Raji (cell line): ENCODE measurements at regions not wholly inside any gene's neighbourhood (a gene's known extent, or its start where the extent isn't known, plus 50 kb on each side); places are given as distances from the start of the nearest gene placed in this dataset.

Experiments used
- POLR2A ChIP-seq: IDR thresholded peaks from 2 replicates; pipeline ENCODE4 v1.6.1; 2011; ENCODE audit warnings: low read depth, low read length, control low read depth; ENCODE audit not compliant: insufficient read depth

DNA sequence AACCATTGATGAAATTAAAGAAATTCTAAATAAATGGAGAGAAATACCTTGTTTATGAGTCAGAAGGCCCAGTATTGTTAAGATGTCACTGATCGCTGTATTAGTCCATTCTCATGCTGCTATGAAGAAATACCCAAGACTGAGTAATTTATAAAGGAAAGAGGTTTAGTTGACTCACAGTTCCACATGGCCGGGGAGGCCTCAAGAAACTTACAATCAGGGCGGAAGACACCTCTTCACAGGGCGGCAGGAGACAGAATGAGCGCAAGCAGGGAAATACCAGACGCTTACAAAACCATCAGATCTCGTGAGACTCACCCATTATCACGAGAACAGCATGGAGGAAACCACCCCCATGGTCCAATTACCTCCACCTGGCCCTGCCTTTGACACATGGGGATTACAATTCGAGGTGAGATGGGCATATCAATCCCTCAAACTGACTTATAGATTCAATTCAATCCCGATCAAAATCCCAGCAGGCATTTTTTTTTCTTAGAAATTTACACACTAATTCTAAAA, 157.2 kb downstream of the ENGASE start:
- no peak for TF ChIP-seq POLR2A

DNA sequence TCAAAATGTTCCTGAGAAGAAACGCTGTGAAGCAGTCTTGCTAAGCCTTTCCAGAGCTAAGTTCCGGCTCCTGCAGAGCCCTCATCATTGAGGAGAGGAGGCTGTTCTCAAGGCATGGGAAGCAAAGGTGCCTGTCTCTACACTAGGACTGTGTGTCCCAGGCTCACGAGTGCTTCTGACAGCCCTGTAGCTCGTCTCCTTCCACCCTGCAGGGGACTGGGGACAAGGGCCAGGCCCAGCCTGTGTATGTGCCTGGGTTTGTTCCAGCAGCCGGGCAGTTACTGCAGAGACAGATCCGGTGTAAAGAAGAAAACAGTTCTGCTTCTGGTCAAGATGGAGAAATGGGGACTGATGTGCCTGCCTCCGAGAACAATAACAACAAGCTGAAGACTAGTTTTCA, 156.0 kb downstream of the ENGASE start:
- no peak for TF ChIP-seq POLR2A

DNA sequence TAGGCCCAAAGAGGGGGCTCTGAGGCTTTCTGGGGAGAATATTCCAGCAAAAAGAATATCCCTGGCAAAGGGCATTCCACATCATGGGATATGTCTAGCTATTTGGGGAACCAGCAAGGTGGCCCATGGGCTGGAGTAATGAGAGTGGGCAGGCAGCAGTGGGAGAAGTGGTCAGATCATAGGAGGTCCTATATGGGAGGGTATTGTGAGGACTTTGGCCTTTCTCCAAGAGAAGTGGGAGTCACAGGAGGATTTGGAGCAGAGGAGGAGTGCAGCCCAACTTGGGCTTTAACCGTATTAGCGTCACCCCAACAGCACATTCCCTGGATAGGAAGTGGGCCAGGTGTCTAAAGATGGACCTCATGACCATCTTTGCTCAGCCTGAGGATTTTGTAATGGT, 151.4 kb downstream of the ENGASE start:
- TF ChIP-seq POLR2A, result no peak

DNA sequence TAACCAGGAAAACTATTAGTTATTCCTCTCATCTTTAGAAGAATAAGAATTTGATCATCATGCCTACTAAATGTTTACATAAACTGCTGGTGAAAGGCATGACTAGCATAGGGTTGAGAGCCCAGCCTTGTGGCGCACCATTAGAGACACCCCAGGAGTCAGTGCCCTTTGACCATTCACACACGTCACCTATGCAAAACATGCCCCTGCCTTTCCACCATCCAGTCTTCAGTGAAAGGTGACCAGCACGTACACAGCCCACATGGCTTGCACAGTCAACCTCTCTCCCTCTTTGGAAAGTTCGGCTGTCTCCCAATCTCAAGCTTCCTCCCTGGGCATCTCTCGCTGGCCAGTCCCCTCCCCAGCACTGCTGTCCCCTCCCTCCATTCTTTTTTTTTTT, 150.3 kb downstream of the ENGASE start:
- TF ChIP-seq POLR2A, result no peak

DNA sequence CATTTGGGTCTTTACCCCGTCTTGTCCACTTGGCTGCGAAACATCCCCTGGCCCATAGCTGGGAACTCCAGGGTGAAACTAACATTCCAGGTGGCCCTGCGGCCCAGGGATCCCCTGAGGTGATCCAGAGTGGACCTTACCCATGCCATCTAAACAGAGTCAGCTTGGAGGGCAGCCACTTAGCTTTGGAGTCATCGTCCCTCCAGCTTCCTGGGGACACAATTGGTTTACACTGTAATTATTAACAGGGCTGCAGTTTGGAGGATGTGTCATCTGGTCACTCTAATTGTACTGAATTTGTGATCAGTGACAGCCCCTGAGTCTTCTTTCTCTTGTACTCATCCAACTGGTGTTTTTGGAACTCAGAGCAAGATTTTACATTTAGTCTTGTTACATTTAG, 149.9 kb downstream of the ENGASE start:
- TF ChIP-seq POLR2A, result no peak

DNA sequence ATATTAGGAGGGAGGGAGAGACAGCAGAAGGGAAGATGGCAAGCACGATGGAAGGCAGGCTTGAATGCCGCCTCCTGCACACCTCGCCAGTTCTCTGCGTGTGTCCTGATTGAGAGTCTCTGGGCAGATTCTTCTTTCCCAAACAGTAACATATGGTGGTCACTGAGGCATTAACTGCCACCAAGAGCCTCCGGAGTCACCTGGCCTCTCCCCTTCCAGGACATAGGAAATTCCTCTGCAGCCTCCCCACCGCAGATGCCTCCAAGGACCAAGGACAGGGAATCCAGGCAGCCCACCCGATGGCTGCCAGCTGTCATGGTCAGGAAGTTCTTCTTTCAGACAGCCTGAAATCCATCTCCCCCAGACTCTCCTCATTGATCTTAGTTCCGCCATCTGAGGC, 149.3 kb downstream of the ENGASE start:
- no peak for TF ChIP-seq POLR2A

DNA sequence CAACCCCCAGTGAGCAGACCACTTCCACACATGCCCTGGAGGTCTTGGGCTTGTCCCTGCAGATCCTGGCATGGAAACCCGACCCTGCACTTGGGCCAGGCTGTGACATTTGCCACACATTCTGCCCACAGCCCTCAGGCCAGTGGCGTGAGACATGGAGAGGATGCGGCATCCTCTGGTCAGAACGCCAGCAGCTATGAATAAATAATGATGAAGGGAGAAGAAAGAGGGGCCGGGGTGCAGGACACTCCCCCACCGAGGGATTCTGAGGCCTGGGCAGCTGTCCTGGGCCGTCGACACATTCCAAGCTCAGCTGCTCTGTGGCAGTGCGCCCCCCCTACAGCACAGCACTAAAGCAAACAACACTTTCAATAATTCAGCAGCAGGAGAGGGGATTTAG, 148.8 kb downstream of the ENGASE start:
- TF ChIP-seq POLR2A, result no peak

DNA sequence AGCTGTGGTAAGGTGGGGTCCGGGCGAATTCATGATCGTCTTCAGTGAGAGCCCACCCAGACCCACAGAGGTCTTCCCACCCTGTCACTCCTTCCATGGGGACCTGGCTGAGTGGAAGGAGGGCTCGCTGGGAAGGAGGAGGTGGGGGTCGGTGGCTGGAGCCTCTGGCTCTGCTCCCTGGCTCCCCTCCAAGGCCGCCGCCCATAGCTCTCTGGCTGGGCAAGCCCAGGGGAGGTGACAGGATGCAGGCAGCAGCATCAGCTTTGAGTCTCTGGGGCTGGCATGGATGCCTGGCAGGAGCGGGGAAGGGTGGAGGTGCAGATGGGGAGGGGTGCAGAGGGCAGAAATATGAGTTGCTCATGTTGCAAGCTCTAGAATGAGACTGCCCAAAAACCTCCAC, 147.0 kb downstream of the ENGASE start:
- no peak for TF ChIP-seq POLR2A

DNA sequence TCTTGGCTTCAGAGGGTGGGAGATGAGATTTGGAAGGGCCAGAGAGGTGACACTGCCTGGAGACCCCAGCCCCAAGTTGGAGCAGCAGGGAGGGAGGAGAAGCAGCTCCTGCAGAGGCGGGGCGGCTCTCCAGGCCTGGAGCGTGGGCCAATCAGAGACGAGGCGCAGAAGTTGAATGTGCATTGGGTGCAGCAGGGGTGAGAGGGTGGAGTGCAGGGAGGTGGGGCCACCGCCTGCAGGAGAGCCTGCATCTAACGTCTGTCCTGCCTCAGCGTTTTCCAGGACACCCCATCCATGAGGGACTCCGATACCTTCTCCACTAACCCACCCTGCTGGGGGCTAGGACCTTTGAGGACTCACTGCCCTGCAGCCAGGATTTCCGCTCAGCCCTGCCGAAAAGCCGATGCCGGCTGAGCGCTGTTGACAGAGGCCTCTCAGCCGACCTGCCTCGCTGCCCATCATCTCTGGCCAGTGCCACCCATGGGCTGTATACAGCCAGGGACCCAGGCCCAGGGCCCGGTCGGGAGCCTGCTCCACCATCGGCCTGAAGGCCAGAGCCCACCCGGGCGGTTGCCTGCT, 146.2 kb downstream of the ENGASE start:
- no peak for TF ChIP-seq POLR2A

DNA sequence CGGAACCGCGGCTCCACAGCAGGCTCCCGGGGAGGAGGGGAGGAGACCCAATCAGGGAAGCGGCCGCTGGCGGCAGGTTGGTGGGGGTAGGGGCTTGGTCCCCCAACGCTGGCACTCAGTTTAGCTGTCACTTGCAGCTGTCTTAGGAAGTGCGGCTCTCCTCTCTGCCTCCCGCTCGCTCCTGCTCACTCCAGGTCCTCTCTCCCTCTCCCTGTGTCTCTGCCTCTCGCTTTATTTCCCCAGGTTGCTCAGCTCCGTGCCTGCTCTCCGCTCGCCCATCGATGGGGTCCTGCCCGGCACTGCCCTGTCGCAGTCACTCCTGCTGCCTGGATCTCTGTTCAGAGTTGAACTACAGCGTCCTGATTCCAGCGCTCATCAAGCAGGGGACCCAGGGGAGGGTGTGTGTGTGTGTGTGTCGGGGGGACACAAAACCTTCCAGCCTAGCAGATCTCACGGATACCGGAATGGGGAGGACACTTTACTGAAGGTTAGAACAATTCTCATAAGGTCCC, 145.6 kb downstream of the ENGASE start:
- no peak for TF ChIP-seq POLR2A

DNA sequence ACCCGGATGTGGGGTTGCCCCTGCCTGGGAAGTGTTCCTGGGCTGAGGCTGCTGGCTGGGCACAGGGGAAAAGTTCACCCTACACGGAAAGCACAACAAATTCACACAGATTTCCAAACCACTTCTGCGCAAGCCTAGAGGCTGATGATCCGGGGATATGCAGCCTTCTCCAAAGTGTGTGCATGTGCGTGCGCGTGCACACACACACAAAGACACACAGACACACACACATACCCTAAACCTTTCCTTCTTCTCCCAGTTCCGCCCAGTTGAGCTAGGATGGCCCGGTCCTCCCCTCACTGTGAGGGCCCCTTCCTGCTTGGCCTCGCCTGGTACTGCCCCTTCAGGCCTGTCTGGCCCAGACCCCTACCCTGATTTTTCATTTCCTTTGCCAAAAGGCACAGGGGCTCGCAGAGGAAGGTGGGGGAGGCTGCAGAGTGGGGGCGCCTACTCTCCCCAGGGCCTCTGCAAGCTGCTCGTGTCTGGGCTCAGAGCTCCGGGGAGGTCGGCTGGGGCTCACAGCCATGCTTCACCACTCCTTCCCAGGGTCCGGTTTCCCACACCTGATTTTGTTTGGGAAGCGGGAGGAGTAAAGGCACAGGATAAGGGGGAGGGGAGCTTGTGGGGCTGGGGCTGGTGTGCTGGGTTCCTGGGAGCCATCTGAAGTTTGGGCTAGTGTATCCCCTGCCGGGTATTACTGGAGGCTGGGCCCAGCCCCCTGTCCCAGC, 144.7 kb downstream of the ENGASE start:
- no peak for TF ChIP-seq POLR2A

DNA sequence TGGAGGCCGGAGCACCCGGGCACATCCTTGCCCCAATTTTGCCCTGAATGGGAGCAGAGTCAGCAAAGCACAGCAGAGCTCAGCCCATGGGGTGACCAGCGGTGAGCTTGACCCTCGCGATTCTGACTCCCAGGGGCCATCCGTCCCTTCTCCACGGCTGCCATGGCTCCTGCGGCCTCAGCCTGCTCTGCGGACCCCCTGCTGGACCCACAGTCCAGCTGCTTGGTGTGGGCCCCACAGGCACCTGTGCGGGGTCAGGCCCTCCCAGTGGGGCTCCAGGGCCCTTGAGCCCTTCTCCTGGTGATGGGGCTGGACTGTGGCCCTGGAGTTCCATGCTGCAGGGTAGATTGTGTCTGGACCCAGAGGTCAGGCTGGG, 144.2 kb downstream of the ENGASE start:
- no peak for TF ChIP-seq POLR2A

DNA sequence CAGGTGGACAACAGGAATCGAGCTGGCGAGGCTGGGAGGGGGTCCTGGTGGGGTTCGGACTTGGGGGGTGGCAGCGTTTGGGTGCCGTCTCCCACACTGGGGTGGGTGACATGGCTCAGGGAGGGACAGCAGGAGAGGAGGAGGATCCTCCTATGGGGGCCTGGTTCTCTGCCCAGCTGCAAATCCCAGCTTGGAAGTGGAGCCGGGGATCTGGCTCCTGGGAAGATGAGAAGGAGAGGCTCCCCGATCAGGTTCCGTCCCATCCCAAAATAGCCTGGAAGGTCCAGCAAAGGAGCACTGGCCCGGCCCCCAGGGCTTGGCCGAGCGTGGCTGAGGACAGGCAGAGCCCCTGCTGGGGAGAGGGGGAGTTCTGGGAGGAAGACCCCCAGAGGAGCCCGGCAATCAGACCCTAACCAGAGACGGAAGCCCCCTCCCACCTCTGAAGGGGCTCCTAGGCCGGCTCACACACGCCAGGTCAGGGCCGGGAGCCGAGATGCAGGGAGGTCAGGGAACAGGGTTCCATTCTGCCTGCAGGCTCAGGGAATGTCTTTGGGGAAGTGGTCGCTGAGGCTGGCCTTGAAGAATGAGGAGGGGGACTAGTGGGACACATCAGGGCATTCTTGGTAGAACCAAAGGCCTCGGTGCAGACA, 143.7 kb downstream of the ENGASE start:
- no peak for TF ChIP-seq POLR2A

DNA sequence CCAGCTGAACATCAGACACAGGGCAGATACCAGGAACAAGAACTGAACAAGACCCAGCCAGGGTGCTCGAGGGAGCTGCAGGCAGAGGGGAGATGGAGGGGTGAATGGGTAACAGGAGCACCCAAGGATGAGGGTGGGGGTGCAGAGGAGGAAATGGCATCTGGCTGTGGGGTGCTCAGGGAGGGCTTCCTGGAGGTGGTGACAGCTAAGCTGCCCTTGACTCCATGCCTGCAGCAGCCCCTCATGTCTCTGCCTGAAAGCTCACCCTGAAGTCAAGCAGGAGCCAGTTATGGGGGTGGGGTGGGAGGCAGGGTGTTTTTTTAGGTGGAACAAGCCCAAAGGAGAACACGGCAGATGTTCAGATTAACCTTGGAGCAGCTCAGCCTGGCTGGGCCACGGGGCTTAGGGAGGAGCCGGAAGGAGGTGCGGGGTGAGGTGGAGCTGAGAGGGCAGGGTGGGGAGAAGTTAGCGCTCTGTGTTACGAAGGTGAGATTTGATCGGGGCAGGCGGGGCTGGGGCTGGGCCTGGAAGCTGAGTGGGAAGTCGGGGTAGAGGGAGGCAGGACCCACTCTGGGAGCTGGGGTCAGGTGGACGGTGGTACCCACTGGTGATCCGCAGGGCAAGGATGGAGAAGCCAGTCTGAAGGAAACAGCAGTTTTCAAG, 143.0 kb downstream of the ENGASE start:
- no peak for TF ChIP-seq POLR2A

DNA sequence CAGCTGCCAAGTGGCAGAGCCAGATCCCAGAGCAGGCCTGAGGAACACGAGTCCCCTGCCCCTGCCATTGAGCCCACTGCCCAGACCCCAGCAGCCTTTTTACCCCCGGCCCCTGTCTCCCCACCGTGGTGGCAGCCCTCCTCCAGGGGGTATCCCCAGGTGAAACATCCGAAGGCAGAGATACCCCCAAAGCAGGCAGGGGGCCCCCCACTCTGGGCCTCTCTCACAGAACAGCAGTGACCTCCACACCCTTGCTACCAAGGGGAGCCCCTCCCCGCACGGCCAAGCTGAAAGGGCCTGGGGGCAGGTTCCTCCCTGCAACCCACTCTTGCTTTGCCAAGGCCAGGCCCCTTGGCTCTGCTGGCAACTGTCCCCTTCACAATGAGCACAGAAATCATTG, 142.2 kb downstream of the ENGASE start:
- TF ChIP-seq POLR2A, result no peak

DNA sequence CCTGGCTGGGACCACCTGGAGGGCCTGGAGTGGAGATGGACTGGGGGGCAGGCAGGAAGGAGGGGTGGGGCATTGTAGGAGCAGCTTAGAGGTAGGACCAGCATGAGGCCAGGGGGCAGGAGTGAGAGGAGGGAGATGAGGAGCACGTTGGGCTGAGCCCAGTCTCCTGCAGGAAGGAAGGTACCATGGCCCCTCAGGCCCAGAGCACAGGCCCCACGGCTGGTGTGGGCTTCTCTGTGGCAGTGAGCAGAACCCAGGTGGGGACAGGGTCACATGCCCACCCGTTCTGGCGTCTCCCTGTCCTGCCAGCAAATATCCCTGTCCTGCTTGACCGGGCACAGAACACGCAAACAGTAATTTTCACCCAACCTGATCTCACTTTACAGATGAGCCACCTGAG, 141.8 kb downstream of the ENGASE start:
- TF ChIP-seq POLR2A, result no peak
